GM11168 (cell line): ENCODE measurements at regions not wholly inside any gene's neighbourhood (a gene's known extent, or its start where the extent isn't known, plus 50 kb on each side); places are given as distances from the start of the nearest gene placed in this dataset.

Source experiments
- in situ Hi-C: fragments of 300-500 bp; cut with MboI; formaldehyde crosslinking; loops from one replicate; pipeline ENCODE4 v1.12.0; 2022; ENCODE audit warnings: low sequenced_read_pairs; ENCODE audit not compliant: unreplicated experiment

- in situ Hi-C loops, result no loop called here
These were observed 293.5 kb downstream of the SLC6A15 start for GRCh38 chr12:84619053-84619571.

GRCh38 chr12:84607170-84607819, 305.3 kb downstream of the SLC6A15 start:
- in situ Hi-C loops, result no loop called here

DNA sequence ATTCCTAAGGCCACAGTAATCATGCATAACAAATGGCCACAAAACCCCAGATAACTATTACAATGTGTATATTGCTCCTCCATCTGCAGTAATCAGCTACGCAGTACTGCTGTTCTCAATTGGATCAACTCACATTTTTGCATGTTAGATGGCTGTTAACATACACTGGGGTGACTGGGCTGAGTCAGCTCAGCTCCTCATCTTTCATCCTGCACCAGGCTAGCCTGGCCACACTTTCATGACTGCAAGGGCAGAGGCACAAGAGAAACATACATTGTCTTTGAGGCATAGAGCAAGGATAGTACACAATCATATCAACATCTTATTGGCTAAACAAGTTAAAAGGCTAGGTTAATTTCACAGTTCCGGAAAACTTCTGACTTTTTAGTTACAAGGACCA, 306.6 kb downstream of the SLC6A15 start:
- in situ Hi-C loops, result no loop called here

DNA sequence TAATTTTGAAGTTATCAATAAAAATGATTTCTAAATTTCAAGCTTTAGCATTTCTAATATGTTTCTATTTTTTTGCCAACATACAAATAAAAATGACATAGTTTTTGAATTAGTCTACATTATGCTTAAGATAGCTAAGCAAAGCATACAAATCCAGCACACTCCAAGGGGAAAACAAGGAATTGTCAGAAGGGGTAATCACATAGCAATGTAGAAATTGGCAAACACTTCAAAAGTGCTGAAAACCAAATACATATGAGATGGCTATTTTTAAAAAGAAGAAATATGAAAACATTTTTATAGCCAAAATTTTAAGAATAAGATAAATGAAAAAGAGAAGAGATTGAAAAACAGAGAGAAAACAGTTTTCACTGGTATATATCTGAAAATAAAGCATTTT, 308.0 kb downstream of the SLC6A15 start:
- in situ Hi-C loops, result no loop called here

GRCh38 chr12:84603484-84604248, 308.9 kb downstream of the SLC6A15 start:
- in situ Hi-C loops, result no loop called here

DNA sequence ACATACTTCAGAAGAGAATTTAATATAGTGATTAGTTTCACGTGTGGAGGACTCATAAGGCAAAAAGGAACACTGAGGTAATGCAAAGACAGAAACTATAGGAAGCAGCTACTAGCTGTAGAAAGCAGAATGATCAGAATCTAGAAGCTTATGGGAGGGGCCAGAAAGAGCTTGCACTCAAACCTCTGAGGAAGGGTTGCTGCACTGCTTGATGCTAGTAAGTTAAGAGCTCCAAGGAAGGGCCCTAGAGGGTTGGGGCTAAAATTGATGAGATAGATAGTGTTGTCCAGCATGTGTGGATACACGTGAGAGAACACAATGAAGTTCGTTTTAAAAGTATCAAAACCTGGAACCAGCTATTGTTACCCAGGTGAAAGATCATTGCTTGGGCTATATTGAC, 311.1 kb downstream of the SLC6A15 start:
- in situ Hi-C loops, result no loop called here

DNA sequence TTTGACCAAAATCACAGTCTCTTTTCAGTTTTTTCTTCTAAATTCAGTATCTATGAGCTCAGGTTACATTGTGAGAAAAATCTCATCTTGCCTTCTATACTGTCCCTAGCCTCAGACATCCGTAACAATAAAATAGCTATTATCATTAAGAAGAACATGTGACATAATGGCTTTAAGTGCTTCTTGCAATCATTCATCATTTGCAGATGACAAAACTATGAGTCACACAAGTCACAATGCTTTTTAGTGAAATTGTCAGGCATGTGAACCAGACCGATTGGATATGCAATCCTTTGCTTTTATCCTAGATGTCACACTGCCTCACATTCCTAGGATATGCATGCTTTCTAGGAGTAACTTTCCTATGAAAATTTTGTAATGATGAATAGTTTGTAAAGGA, 313.1 kb downstream of the SLC6A15 start:
- in situ Hi-C loops, result no loop called here

- in situ Hi-C loops, result no loop called here
These were observed 316.3 kb downstream of the SLC6A15 start for GRCh38 chr12:84596266-84596665.

DNA sequence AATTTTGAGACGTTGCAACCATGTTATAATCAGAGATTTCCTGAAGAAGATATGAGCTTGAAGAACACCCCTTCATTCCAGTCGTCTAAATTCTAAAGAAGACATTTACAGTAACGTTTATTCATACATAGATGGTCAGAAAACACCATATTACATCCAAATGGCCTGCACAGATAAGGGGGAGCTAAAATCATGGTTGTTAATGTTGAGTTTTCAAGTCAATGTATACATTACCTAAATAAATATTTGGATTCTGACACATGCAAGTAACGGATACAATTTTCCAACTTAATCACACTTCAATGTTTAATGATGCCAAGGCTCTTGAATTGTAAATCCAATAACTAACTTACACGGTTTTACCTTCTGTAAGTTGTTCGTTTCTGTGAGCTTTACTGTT, 318.4 kb downstream of the SLC6A15 start:
- in situ Hi-C loops, result no loop called here

DNA sequence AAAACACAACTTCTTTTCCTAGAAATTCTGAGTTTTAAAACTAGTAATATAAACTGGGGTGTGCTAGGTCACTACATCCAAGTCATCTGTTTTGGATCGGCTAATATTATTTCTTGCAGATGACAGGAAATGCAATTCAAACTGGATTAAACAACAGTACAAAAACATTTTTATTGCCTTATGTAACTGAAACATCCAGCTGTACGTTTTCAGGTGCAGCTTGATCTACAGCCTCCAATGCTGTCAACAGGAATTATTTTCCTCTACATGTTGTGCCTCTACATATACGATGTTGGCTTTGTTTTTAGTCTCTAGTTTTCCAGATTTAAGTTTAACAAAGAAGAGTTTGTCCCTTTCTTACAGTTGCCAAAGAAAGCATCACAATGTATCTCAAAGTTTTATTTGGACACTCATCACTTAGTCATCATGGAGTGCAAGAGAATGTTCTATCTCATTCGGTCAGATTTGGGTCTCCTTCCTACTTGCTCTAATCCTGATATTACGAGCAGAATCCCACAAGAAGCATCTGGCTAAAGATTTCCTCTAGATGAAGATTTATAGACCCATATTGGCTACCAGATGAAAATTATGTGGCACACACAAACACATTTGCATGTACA, 326.7 kb downstream of the SLC6A15 start:
- in situ Hi-C loops, result no loop called here

- in situ Hi-C loops, result no loop called here
These were observed 340.4 kb downstream of the SLC6A15 start for GRCh38 chr12:84572196-84572595.

- in situ Hi-C loops, result no loop called here
These were observed 350.3 kb downstream of the SLC6A15 start for GRCh38 chr12:84562331-84562730.

GRCh38 chr12:84561351-84561750, 351.2 kb downstream of the SLC6A15 start:
- in situ Hi-C loops, result no loop called here

DNA sequence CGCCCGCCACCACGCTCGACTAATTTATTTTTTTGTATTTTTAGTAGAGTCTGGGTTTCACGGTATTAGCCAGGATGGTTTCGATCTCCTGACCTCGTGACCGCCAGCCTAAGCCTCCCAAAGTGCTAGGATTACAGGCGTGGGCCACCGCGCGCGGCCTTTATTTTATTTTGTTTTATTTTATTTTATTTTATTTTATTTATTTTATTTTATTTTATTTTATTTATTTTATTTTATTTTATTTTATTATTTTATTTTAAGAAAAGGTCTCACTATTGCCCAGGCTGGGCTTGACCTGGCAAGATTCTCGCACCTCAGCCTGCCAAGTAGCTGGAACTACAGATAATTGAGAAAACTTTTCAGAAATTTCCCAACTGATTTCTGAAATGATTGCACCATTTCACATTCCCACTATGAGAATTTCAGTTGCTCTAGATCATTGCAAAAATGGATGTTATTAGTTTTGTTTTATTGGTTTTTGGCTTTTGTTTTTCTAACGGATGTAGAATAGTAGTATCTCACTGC, 358.3 kb downstream of the SLC6A15 start:
- in situ Hi-C loops, result no loop called here

- in situ Hi-C loops, result no loop called here
These were observed 359.1 kb downstream of the SLC6A15 start for GRCh38 chr12:84553331-84554117.

GRCh38 chr12:84551373-84551772, 361.2 kb downstream of the SLC6A15 start:
- in situ Hi-C loops, result no loop called here

- in situ Hi-C loops, result no loop called here
These were observed 362.1 kb downstream of the SLC6A15 start for GRCh38 chr12:84550518-84550917.

- in situ Hi-C loops, result no loop called here
These were observed 370.3 kb downstream of the SLC6A15 start for GRCh38 chr12:84542289-84542688.

DNA sequence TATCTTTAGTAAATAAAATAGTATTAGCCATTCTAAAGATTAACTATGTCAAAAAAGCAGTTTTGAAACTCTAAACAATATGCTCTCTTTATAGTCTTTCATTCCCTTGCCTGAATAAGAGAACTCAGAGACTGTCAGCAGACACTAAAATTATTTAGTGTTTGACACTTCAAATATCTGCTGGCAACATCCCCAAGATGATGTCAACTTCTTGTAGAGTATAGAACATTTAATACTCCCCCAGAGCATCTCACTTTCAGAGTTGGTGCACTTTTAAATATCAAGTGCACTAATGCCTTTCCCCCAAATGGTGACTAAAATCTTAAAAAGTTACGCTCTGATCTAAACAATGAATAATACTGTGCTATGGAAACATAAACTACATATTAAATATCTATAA, 374.9 kb downstream of the SLC6A15 start:
- in situ Hi-C loops, result no loop called here

GRCh38 chr12:84512751-84513150, 399.8 kb downstream of the SLC6A15 start:
- in situ Hi-C loops, result no loop called here
